ENCODE measurements at regions not wholly inside any gene's neighbourhood (a gene's known extent, or its start where the extent isn't known, plus 50 kb on each side); places are given as distances from the start of the nearest gene placed in this dataset.

GRCh38 chr16:22681554-22682291 is 132.2 kb upstream of the HS3ST2 start:
- H3K4me3 ChIP-seq (ENCODE audit: low read depth, low read length), result no peak overlapping the region
- peaks cover 9% of the 10 kb centered on the region for H3K27me3 ChIP-seq (ENCODE audit: control insufficient read depth, insufficient read depth, low read length)
- H3K36me3 ChIP-seq (ENCODE audit: control insufficient read depth, insufficient read depth, low read length), result no peaks in the 10 kb centered on the region
- no peak for DNase-seq (ENCODE audit: low read depth)
- TF ChIP-seq CTCF (IDR thresholded peaks at IDR 0.05; ENCODE audit: insufficient read depth, low read length, poor library complexity, severe bottlenecking), result no peak

- no peak for DNase-seq (ENCODE audit: low read depth)
- H3K27me3 ChIP-seq (ENCODE audit: control insufficient read depth, insufficient read depth, low read length), result peaks cover 8% of the 10 kb centered on the region
- H3K36me3 ChIP-seq (ENCODE audit: control insufficient read depth, insufficient read depth, low read length), result no peaks in the 10 kb centered on the region
- no peak for TF ChIP-seq CTCF (IDR thresholded peaks at IDR 0.05; ENCODE audit: insufficient read depth, low read length, poor library complexity, severe bottlenecking)
- no peak overlapping the region for H3K4me3 ChIP-seq (ENCODE audit: low read depth, low read length)
Measured at GRCh38 chr16:22683258-22683657, 130.7 kb upstream of the HS3ST2 start.

GRCh38 chr16:22683730-22684573 is 130.0 kb upstream of the HS3ST2 start:
- H3K36me3 ChIP-seq (ENCODE audit: control insufficient read depth, insufficient read depth, low read length), result no peaks in the 10 kb centered on the region
- DNase-seq (ENCODE audit: low read depth), result no peak
- H3K27me3 ChIP-seq (ENCODE audit: control insufficient read depth, insufficient read depth, low read length), result peaks cover 8% of the 10 kb centered on the region
- no peak for TF ChIP-seq CTCF (IDR thresholded peaks at IDR 0.05; ENCODE audit: insufficient read depth, low read length, poor library complexity, severe bottlenecking)
- H3K4me3 ChIP-seq (ENCODE audit: low read depth, low read length), result no peak overlapping the region

- Histone ChIP-seq H3K4me3 (ENCODE audit: low read depth, low read length) (no peak overlapping the region), H3K36me3 (ENCODE audit: control insufficient read depth, insufficient read depth, low read length) (no peaks in the 10 kb centered on the region), H3K27me3 (ENCODE audit: control insufficient read depth, insufficient read depth, low read length) (peaks cover 3% of the 10 kb centered on the region)
- no peak for DNase-seq (ENCODE audit: low read depth)
- TF ChIP-seq CTCF (IDR thresholded peaks at IDR 0.05; ENCODE audit: insufficient read depth, low read length, poor library complexity, severe bottlenecking), result no peak
Measured at GRCh38 chr16:22684574-22685458, 129.1 kb upstream of the HS3ST2 start.

GRCh38 chr16:22685459-22685830 is 128.5 kb upstream of the HS3ST2 start:
- H3K4me3 ChIP-seq (ENCODE audit: low read depth, low read length), result no peak overlapping the region
- H3K27me3 ChIP-seq (ENCODE audit: control insufficient read depth, insufficient read depth, low read length), result no peaks in the 10 kb centered on the region
- TF ChIP-seq CTCF (IDR thresholded peaks at IDR 0.05; ENCODE audit: insufficient read depth, low read length, poor library complexity, severe bottlenecking), result no peak
- H3K36me3 ChIP-seq (ENCODE audit: control insufficient read depth, insufficient read depth, low read length), result no peaks in the 10 kb centered on the region
- DNase-seq (ENCODE audit: low read depth), result no peak
